ENCODE measurements at regions not wholly inside any gene's neighbourhood (a gene's known extent, or its start where the extent isn't known, plus 50 kb on each side); places are given as distances from the start of the nearest gene placed in this dataset.

DNA sequence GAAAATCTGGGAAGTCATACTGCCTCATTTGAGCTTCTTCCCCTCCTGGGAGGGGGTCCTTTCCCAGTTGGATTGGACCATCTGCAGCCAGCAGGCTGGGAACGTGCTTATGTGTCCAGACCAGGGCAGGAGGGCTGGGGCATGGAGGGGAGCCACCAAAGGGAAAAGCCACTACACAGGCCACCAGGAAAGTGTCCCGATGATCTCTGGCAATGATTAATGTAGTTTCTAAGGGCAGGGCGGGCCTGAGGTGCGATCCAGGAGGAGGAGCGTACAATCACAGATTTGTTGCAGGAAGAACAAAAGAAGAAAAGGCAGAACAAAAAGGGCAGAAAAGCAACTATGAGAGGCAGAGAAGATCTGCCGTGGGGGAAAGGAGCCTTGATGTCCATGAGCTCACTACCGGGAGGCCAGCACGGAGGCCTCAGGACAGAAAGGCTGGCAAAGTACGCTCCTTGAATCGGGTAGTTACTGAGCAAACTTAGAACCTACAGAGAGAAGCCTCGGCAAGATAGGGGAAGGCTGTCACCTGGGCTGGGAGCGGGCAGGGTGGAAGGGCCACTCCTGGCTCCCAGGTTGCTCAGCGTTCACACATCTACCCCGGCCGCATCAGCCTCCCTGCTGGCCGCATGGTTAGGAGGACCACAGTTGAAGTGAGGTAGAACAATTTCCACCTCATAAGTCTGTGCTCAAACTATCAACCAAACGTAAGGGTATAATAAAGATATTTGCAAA is 79.5 kb upstream of the PCSK6 start:
- H3K27ac ChIP-seq, result no peak overlapping the region
- no peak for TF ChIP-seq ZFX (IDR thresholded peaks at IDR 0.05; ENCODE audit: borderline replicate concordance)

DNA sequence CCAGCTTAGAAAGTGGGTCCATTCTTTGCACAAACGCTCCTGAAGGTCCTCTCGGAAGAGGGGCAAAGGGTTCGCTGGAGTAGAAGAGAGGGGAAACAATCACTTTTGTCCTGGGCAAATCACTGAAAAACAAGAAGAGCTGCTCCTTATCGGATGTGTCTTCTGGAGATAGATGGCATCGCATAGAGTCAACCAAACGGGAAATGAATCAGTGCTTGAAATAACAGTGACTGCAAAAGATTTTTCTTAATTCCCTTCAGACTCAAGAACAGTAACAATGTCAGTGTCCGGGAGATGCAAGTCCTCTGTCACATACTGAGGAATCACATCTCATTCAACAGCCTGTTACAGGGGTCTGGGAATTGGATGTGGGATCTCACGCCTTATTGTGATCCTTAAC is 78.8 kb upstream of the PCSK6 start:
- TF ChIP-seq ZFX (IDR thresholded peaks at IDR 0.05; ENCODE audit: borderline replicate concordance), result no peak
- no peak for TF ChIP-seq CTCF (IDR thresholded peaks at IDR 0.05)
- no peak overlapping the region for H3K27ac ChIP-seq

DNA sequence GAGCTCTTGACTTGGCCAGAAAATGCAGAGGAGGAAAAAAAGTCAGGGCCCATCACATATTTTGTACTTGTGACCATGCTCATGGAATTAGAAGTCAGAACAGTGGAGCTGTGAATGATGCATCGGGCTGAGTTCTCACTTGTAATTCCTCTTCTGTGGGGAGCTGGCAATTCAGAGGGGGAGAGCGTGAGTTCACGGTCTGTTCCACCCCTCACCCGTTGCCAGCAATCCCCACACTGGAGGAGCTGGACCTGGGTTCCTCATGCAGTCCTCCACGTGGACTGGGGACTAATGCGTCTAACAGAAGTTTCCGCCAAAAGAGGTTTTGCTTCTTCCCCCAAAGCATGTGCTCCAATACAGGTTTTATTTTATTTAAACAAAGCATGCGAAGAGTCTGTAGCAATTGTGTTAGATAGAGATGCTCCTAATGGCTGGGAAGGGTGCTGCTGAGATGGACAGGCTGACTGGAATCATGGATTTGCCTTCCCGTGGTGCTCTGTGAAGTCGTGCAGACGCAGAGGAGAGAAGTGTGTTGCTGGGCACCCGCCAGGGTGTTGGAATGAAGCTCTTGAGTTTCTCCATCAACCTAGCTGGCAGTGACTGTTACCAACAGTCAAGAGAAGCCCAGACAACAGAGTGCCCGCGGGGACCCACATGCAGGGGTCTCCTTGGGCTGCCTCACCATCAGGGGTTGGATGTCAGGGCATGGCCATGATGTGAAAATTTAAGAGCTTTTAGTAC is 77.4 kb upstream of the PCSK6 start:
- H3K27ac ChIP-seq, result no peak overlapping the region
- TF ChIP-seq ZFX (IDR thresholded peaks at IDR 0.05; ENCODE audit: borderline replicate concordance), result no peak
- TF ChIP-seq CTCF (IDR thresholded peaks at IDR 0.05), result no peak

GRCh38 chr15:101565377-101565776 is 75.9 kb upstream of the PCSK6 start:
- TF ChIP-seq ZFX (IDR thresholded peaks at IDR 0.05; ENCODE audit: borderline replicate concordance) (no peak), CTCF (IDR thresholded peaks at IDR 0.05) (no peak)
- no peak overlapping the region for H3K27ac ChIP-seq

- TF ChIP-seq CTCF (IDR thresholded peaks at IDR 0.05) (no peak), ZFX (IDR thresholded peaks at IDR 0.05; ENCODE audit: borderline replicate concordance) (no peak)
Measured at GRCh38 chr15:101563176-101563796, 73.8 kb upstream of the PCSK6 start.

GRCh38 chr15:101562428-101563059 is 73.0 kb upstream of the PCSK6 start:
- TF ChIP-seq ZFX (IDR thresholded peaks at IDR 0.05; ENCODE audit: borderline replicate concordance), result no peak
- TF ChIP-seq CTCF (IDR thresholded peaks at IDR 0.05), result no peak
- no peak overlapping the region for H3K27ac ChIP-seq

More at GRCh38 chr15:101563176-101563796, 73.8 kb upstream of the PCSK6 start:
- no peak overlapping the region for H3K27ac ChIP-seq

DNA sequence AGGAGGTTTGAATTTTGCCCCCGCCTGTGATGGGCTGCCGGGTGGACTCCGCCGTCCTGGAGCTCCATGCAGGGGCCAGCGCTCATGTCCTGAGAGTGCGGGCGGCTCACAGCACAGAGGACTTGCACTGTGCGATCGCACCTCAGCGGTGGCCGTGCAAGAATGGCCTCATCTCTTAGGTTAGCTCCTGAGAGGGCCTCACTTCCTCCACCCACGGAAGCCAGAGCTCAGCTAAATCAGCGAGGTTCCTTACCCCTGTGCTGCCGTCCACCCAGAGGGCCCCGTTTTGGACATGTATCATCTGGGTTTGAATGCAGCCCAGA is 72.0 kb upstream of the PCSK6 start:
- no peak for TF ChIP-seq ZFX (IDR thresholded peaks at IDR 0.05; ENCODE audit: borderline replicate concordance)
- TF ChIP-seq CTCF (IDR thresholded peaks at IDR 0.05), result no peak
- no peak overlapping the region for H3K27ac ChIP-seq
